SK-N-SH treated with all-trans-retinoic acid at 6 μM for 48 hours (cell line): ENCODE measurements at regions not wholly inside any gene's neighbourhood (a gene's known extent, or its start where the extent isn't known, plus 50 kb on each side); places are given as distances from the start of the nearest gene placed in this dataset.

Experiments
- ATAC-seq: fragments of 200-7000 bp; cut with Tn5 transposase; 3 replicates; pipeline ENCODE4 v1.9.1; 2020; ENCODE audit warnings: mild to moderate bottlenecking, moderate library complexity
- ARNTL ChIP-seq: fragments of 450-650 bp; formaldehyde crosslinking; IDR thresholded peaks from 2 replicates; pipeline ENCODE4 v1.5.0; 2020; ENCODE audit warnings: low read depth, mild to moderate bottlenecking, moderate library complexity, borderline replicate concordance
- BACH2 ChIP-seq: fragments of 250-450 bp; sonication (Bioruptor Pico); IDR thresholded peaks from 2 replicates; pipeline ENCODE4 v1.9.0; 2021; ENCODE audit warnings: mild to moderate bottlenecking, borderline replicate concordance
- CREB5 ChIP-seq: fragments of 250-450 bp; sonication (Bioruptor Pico); IDR thresholded peaks from 2 replicates; pipeline ENCODE4 v1.5.1; 2020; ENCODE audit warnings: low read depth, mild to moderate bottlenecking, moderate library complexity
- CSDC2 ChIP-seq: fragments of 250-450 bp; sonication (Bioruptor Pico); IDR thresholded peaks from 2 replicates; pipeline ENCODE4 v1.5.0; 2020; ENCODE audit warnings: mild to moderate bottlenecking, moderate library complexity
- CSRNP3 ChIP-seq: fragments of 250-450 bp; sonication (Bioruptor Pico); IDR thresholded peaks from 2 replicates; pipeline ENCODE4 v1.5.1; 2021; ENCODE audit warnings: mild to moderate bottlenecking, moderate library complexity
- GLIS3 ChIP-seq: fragments of 250-450 bp; sonication (Bioruptor Pico); IDR thresholded peaks from 2 replicates; pipeline ENCODE4 v1.5.0; 2020; ENCODE audit warnings: mild to moderate bottlenecking, moderate library complexity
- ISL1 ChIP-seq: fragments of 250-450 bp; sonication (Bioruptor Pico); IDR thresholded peaks from 2 replicates; pipeline ENCODE4 v2.1.2; 2022; ENCODE audit warnings: mild to moderate bottlenecking, moderate library complexity
- OSR1 ChIP-seq: fragments of 250-450 bp; sonication (Bioruptor Pico); IDR thresholded peaks from 2 replicates; pipeline ENCODE4 v1.8.0; 2022; ENCODE audit warnings: moderate library complexity, mild to moderate bottlenecking, inconsistent platforms
- PATZ1 ChIP-seq: fragments of 250-450 bp; sonication (Bioruptor Pico); IDR thresholded peaks from 2 replicates; pipeline ENCODE4 v1.8.0; 2020; ENCODE audit warnings: mild to moderate bottlenecking, moderate library complexity, borderline replicate concordance
- POU6F1 ChIP-seq: fragments of 250-450 bp; sonication (Bioruptor Pico); IDR thresholded peaks from 2 replicates; pipeline ENCODE4 v1.8.0; 2021; ENCODE audit warnings: low read depth, mild to moderate bottlenecking, moderate library complexity, borderline replicate concordance
- RARB ChIP-seq: fragments of 250-450 bp; sonication (Bioruptor Pico); IDR thresholded peaks from 2 replicates; pipeline ENCODE4 v1.8.0; 2021; ENCODE audit warnings: mild to moderate bottlenecking, moderate library complexity
- TCF4 ChIP-seq: fragments of 250-450 bp; sonication (Bioruptor Pico); IDR thresholded peaks from 2 replicates; pipeline ENCODE4 v1.8.0; 2021; ENCODE audit warnings: mild to moderate bottlenecking, moderate library complexity, borderline replicate concordance
- TSHZ2 ChIP-seq: fragments of 250-450 bp; sonication (Bioruptor Pico); IDR thresholded peaks from 2 replicates; pipeline ENCODE4 v1.5.0; 2020; ENCODE audit warnings: mild to moderate bottlenecking, moderate library complexity
- ZC3H10 ChIP-seq: fragments of 250-450 bp; sonication (Bioruptor Pico); IDR thresholded peaks from 2 replicates; pipeline ENCODE4 v1.5.1; 2021; ENCODE audit warnings: mild to moderate bottlenecking, moderate library complexity
- ZFP3 ChIP-seq: fragments of 250-450 bp; sonication (Bioruptor Pico); IDR thresholded peaks from 2 replicates; pipeline ENCODE4 v1.5.0; 2020; ENCODE audit warnings: mild to moderate bottlenecking, moderate library complexity
- ZFP30 ChIP-seq: fragments of 450-650 bp; formaldehyde crosslinking; IDR thresholded peaks from 2 replicates; pipeline ENCODE4 v1.5.0; 2022; ENCODE audit warnings: mild to moderate bottlenecking, moderate library complexity
- ZNF565 ChIP-seq: fragments of 450-650 bp; formaldehyde crosslinking; conservative IDR thresholded peaks from 2 replicates; pipeline ENCODE4 v1.5.0; 2020; ENCODE audit warnings: low read depth, mild to moderate bottlenecking, moderate library complexity
- ZNF8 ChIP-seq: fragments of 450-650 bp; formaldehyde crosslinking; IDR thresholded peaks from 2 replicates; pipeline ENCODE4 v1.5.0; 2020; ENCODE audit warnings: mild to moderate bottlenecking, moderate library complexity

GRCh38 chr16:63883091-63883490 is 1238.8 kb downstream of the CDH11 start:
- no peak for ATAC-seq
- TF ChIP-seq ZC3H10 (CRISPR knock-in tag) (no peak), ARNTL (CRISPR knock-in tag) (no peak), GLIS3 (CRISPR knock-in tag) (no peak), BACH2 (CRISPR knock-in tag) (no peak), CSDC2 (CRISPR knock-in tag) (no peak), CSRNP3 (CRISPR knock-in tag) (no peak), ZFP30 (CRISPR knock-in tag) (no peak), CREB5 (CRISPR knock-in tag) (no peak), TCF4 (no peak), ISL1 (CRISPR knock-in tag) (no peak), ZFP3 (CRISPR knock-in tag) (no peak), TSHZ2 (no peak), RARB (CRISPR knock-in tag) (no peak), ZNF8 (CRISPR knock-in tag) (no peak)

GRCh38 chr16:63882576-63882975 is 1239.3 kb downstream of the CDH11 start:
- TF ChIP-seq GLIS3 (CRISPR knock-in tag) (no peak), ZNF565 (CRISPR knock-in tag) (no peak)

GRCh38 chr16:63880948-63881347 is 1240.9 kb downstream of the CDH11 start:
- ATAC-seq: no peak
- TF ChIP-seq OSR1 (CRISPR knock-in tag) (no peak), TSHZ2 (no peak), PATZ1 (CRISPR knock-in tag) (no peak), POU6F1 (CRISPR knock-in tag) (no peak)

More at GRCh38 chr16:63882576-63882975, 1239.3 kb downstream of the CDH11 start:
- ATAC-seq: no peak
